HG03378 (cell line): ENCODE measurements at regions not wholly inside any gene's neighbourhood (a gene's known extent, or its start where the extent isn't known, plus 50 kb on each side); places are given as distances from the start of the nearest gene placed in this dataset.

ENCODE experiments used
- ATAC-seq: cut with Tn5 transposase; IDR thresholded peaks from one replicate; pipeline ENCODE4 v1.9.1; 2021; ENCODE audit warnings: mild to moderate bottlenecking, moderate library complexity; ENCODE audit not compliant: unreplicated experiment

- ATAC-seq: no peak
These were observed 543.0 kb upstream of the FZD8 start for GRCh38 chr10:36185097-36185496.

- no peak for ATAC-seq
These were observed 541.6 kb upstream of the FZD8 start for GRCh38 chr10:36183726-36184125.

- no peak for ATAC-seq
These were observed 541.0 kb upstream of the FZD8 start for GRCh38 chr10:36183056-36183455.

- no peak for ATAC-seq
These were observed 540.5 kb upstream of the FZD8 start for GRCh38 chr10:36182606-36183005.

- ATAC-seq: no peak
These were observed 540.1 kb upstream of the FZD8 start for GRCh38 chr10:36182179-36182566.

- ATAC-seq: no peak
These were observed 539.5 kb upstream of the FZD8 start for GRCh38 chr10:36181426-36182178.

- ATAC-seq: no peak
These were observed 536.5 kb upstream of the FZD8 start for GRCh38 chr10:36178616-36179015.

GRCh38 chr10:36177071-36177470 lies 535.0 kb upstream of the FZD8 start:
- no peak for ATAC-seq

GRCh38 chr10:36175954-36176353 lies 533.9 kb upstream of the FZD8 start:
- no peak for ATAC-seq

GRCh38 chr10:36173364-36173763 lies 531.3 kb upstream of the FZD8 start:
- no peak for ATAC-seq

GRCh38 chr10:36171953-36172940 lies 530.2 kb upstream of the FZD8 start:
- no peak for ATAC-seq

GRCh38 chr10:36171556-36171952 lies 529.5 kb upstream of the FZD8 start:
- ATAC-seq: no peak

- no peak for ATAC-seq
These were observed 528.9 kb upstream of the FZD8 start for GRCh38 chr10:36170943-36171501.

- no peak for ATAC-seq
These were observed 528.1 kb upstream of the FZD8 start for GRCh38 chr10:36170142-36170719.

- ATAC-seq: no peak
These were observed 526.7 kb upstream of the FZD8 start for GRCh38 chr10:36168777-36169176.

- no peak for ATAC-seq
These were observed 522.7 kb upstream of the FZD8 start for GRCh38 chr10:36164556-36165504.

GRCh38 chr10:36163827-36164226 lies 521.7 kb upstream of the FZD8 start:
- ATAC-seq: no peak

- ATAC-seq: no peak
These were observed 515.4 kb upstream of the FZD8 start for GRCh38 chr10:36157486-36157885.

- ATAC-seq: no peak
These were observed 506.1 kb upstream of the FZD8 start for GRCh38 chr10:36148207-36148606.

GRCh38 chr10:36147529-36147928 lies 505.4 kb upstream of the FZD8 start:
- ATAC-seq: no peak
